HEK293 (cell line): ENCODE measurements at regions not wholly inside any gene's neighbourhood (a gene's known extent, or its start where the extent isn't known, plus 50 kb on each side); places are given as distances from the start of the nearest gene placed in this dataset.

Source experiments
- GLI4 ChIP-seq: fragments of 450-650 bp; formaldehyde crosslinking; IDR thresholded peaks from 2 replicates; pipeline ENCODE4 v1.5.1; 2016; ENCODE audit warnings: missing biosample characterization, missing genetic modification characterization
- MEIS1 ChIP-seq: sonication (generic); formaldehyde crosslinking; IDR thresholded peaks from 2 replicates; pipeline ENCODE4 v1.8.1; 2022; ENCODE audit warnings: missing genetic modification reagents, mild to moderate bottlenecking, borderline replicate concordance
- SP2 ChIP-seq: fragments of 450-650 bp; formaldehyde crosslinking; IDR thresholded peaks from 2 replicates; pipeline ENCODE4 v1.5.1; 2016; ENCODE audit warnings: missing biosample characterization, missing genetic modification characterization
- ZNF184 ChIP-seq: fragments of 450-650 bp; IDR thresholded peaks from 2 replicates; pipeline ENCODE4 v1.5.1; 2018; ENCODE audit warnings: missing biosample characterization, mild to moderate bottlenecking, missing genetic modification characterization
- ZNF23 ChIP-seq: fragments of 450-650 bp; formaldehyde crosslinking; IDR thresholded peaks from 2 replicates; pipeline ENCODE4 v1.5.1; 2016; ENCODE audit warnings: missing biosample characterization, missing genetic modification characterization, borderline replicate concordance
- ZNF24 ChIP-seq: fragments of 450-650 bp; formaldehyde crosslinking; IDR thresholded peaks from 2 replicates; pipeline ENCODE4 v1.5.1; 2016; ENCODE audit warnings: missing biosample characterization, missing genetic modification characterization
- ZNF274 ChIP-seq, 2 experiments: fragments of 200-500 bp in 1 of 2; fragments of 450-650 bp in 1 of 2; sonication (Bioruptor generic) in 1 of 2; formaldehyde crosslinking in 1 of 2; IDR thresholded peaks; 2 replicates each; pipeline versions ENCODE4 v1.5.1 to v1.6.1; 2014 to 2016; ENCODE audit warnings: borderline replicate concordance in 1 of 2, inconsistent platforms in 1 of 2, low read length in 1 of 2, missing biosample characterization in 1 of 2, missing genetic modification characterization in 1 of 2
- ZNF391 ChIP-seq: fragments of 450-650 bp; formaldehyde crosslinking; IDR thresholded peaks from 2 replicates; pipeline ENCODE4 v1.5.1; 2016; ENCODE audit warnings: low read depth, missing biosample characterization, missing genetic modification characterization, borderline replicate concordance
- ZNF423 ChIP-seq: fragments of 450-650 bp; formaldehyde crosslinking; IDR thresholded peaks from 2 replicates; pipeline ENCODE4 v1.5.1; 2016; ENCODE audit warnings: missing biosample characterization, missing genetic modification characterization
- ZNF501 ChIP-seq: fragments of 450-650 bp; formaldehyde crosslinking; IDR thresholded peaks from 2 replicates; pipeline ENCODE4 v1.5.1; 2016; ENCODE audit warnings: missing biosample characterization, missing genetic modification characterization
- ZNF777 ChIP-seq: fragments of 450-650 bp; formaldehyde crosslinking; IDR thresholded peaks from 2 replicates; pipeline ENCODE4 v1.5.1; 2017; ENCODE audit warnings: missing biosample characterization, missing genetic modification characterization, borderline replicate concordance
- TF ChIP-seq, protein P1 (sequence below): fragments of 450-650 bp; formaldehyde crosslinking; IDR thresholded peaks from 2 replicates; pipeline ENCODE4 v1.5.1; 2016; ENCODE audit warnings: missing biosample characterization, missing genetic modification characterization
- TF ChIP-seq, protein P2 (sequence below): fragments of 450-650 bp; formaldehyde crosslinking; IDR thresholded peaks from 2 replicates; pipeline ENCODE4 v1.5.1; 2016; ENCODE audit warnings: missing biosample characterization, missing genetic modification characterization

DNA sequence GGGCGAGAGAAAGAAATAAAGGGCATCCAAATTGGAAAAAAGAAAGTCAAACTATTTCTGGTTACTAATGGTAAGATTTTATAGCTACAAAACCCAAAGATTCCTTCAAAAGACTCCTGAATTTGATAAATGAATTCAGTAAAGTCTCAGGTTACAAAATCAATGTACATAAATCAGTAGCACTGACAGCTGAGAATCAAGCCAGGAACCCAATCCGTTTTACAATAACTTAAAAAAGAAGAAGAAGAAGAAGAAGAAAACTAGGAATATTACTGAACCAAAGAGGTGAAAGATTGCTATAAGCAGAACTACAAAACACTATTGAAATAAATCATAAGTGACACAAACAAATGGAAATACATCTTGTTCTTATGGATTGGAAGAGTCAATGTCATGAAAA lies 291.5 kb upstream of the GULP1 start:
- TF ChIP-seq GLI4 (tag by site-specific recombination) (no peak), ZNF777 (tag by site-specific recombination) (no peak), MEIS1 (CRISPR knock-in tag) (no peak), ZNF23 (no peak), ZNF274 (IDR thresholded peaks at IDR 0.05; ENCODE audit: low read length) (no peak), ZNF274 (tag by site-specific recombination; IDR thresholded peaks at IDR 0.05; ENCODE audit: borderline replicate concordance) (no peak), ZNF24 (tag by site-specific recombination) (no peak), SP2 (tag by site-specific recombination) (no peak), ZNF501 (tag by site-specific recombination) (no peak), ZNF391 (tag by site-specific recombination) (no peak), ZNF184 (no peak), ZNF423 (tag by site-specific recombination) (no peak)
- TF ChIP-seq, protein P1, sequence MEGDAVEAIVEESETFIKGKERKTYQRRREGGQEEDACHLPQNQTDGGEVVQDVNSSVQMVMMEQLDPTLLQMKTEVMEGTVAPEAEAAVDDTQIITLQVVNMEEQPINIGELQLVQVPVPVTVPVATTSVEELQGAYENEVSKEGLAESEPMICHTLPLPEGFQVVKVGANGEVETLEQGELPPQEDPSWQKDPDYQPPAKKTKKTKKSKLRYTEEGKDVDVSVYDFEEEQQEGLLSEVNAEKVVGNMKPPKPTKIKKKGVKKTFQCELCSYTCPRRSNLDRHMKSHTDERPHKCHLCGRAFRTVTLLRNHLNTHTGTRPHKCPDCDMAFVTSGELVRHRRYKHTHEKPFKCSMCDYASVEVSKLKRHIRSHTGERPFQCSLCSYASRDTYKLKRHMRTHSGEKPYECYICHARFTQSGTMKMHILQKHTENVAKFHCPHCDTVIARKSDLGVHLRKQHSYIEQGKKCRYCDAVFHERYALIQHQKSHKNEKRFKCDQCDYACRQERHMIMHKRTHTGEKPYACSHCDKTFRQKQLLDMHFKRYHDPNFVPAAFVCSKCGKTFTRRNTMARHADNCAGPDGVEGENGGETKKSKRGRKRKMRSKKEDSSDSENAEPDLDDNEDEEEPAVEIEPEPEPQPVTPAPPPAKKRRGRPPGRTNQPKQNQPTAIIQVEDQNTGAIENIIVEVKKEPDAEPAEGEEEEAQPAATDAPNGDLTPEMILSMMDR (tag by site-specific recombination): no peak
- TF ChIP-seq, protein P2, sequence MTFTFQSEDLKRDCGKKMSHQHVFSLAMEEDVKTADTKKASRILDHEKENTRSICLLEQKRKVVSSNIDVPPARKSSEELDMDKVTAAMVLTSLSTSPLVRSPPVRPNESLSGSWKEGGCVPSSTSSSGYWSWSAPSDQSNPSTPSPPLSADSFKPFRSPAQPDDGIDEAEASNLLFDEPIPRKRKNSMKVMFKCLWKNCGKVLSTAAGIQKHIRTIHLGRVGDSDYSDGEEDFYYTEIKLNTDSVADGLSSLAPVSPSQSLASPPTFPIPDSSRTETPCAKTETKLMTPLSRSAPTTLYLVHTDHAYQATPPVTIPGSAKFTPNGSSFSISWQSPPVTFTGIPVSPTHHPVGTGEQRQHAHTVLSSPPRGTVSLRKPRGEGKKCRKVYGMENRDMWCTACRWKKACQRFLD (tag by site-specific recombination): no peak
